OCI-LY7 (cell line): ENCODE measurements at regions not wholly inside any gene's neighbourhood (a gene's known extent, or its start where the extent isn't known, plus 50 kb on each side); places are given as distances from the start of the nearest gene placed in this dataset.

ENCODE experiments used
- BruUV-seq: library from RNA; stranded (reverse); fragments of 400-500 nt; replicated peaks from 2 replicates; lab custom pipeline; 2021; lab: Mats Ljungman, UMichigan
- CTCF ChIA-PET: fragments of 300-600 bp; sonication (Branson Sonifier 250); formaldehyde crosslinking; loops from one replicate; lab custom pipeline; 2022; ENCODE audit warnings: antibody characterized with exemption; ENCODE audit not compliant: unreplicated experiment; lab: Charles Lee
- POLR2A ChIA-PET: fragments of 300-600 bp; sonication (Branson Sonifier 250); formaldehyde crosslinking; loops from one replicate; lab custom pipeline; 2022; ENCODE audit warnings: antibody characterized with exemption; lab: Charles Lee
- DNase-seq: peaks from one replicate; pipeline ENCODE4 v3.0.0-alpha.2; 2015; ENCODE audit warnings: low spot score
- H2AFZ ChIP-seq: fragments of 200-600 bp; sonication (generic), shearing (Covaris generic); 2 replicates; pipeline ENCODE4 v1.6.1; 2014; ENCODE audit warnings: mild to moderate bottlenecking, antibody characterized with exemption, low read length, moderate library complexity
- H3K27ac ChIP-seq: fragments of 200-600 bp; sonication (generic); 2 replicates; pipeline ENCODE4 v1.5.1; 2014; ENCODE audit warnings: mixed run types, low read depth, mild to moderate bottlenecking, moderate library complexity, low read length, inconsistent platforms; ENCODE audit not compliant: poor library complexity, severe bottlenecking
- H3K36me3 ChIP-seq: fragments of 200-600 bp; sonication (generic); 2 replicates; pipeline ENCODE4 v1.6.1; 2014; ENCODE audit warnings: mild to moderate bottlenecking, antibody characterized with exemption, low read length, moderate library complexity, mixed read lengths; ENCODE audit not compliant: insufficient read depth
- H3K4me1 ChIP-seq: fragments of 200-600 bp; sonication (generic); 2 replicates; pipeline ENCODE4 v1.5.1; 2014; ENCODE audit warnings: mild to moderate bottlenecking, low read length; ENCODE audit not compliant: insufficient read depth, poor library complexity, severe bottlenecking
- H3K4me2 ChIP-seq: fragments of 200-600 bp; sonication (generic); 2 replicates; pipeline ENCODE4 v1.6.1; 2014; ENCODE audit warnings: mild to moderate bottlenecking, low read length
- H3K4me3 ChIP-seq: fragments of 200-600 bp; sonication (generic); 2 replicates; pipeline ENCODE4 v1.5.1; 2014; ENCODE audit warnings: mild to moderate bottlenecking, low read depth, low read length; ENCODE audit not compliant: poor library complexity, severe bottlenecking
- H3K79me2 ChIP-seq: fragments of 200-600 bp; sonication (generic); 2 replicates; pipeline ENCODE4 v1.6.1; 2016; ENCODE audit warnings: low read depth, mild to moderate bottlenecking, low read length, moderate library complexity, mixed read lengths; ENCODE audit not compliant: insufficient read depth
- H3K9me2 ChIP-seq: fragments of 200-600 bp; sonication (generic); 2 replicates; pipeline ENCODE4 v1.6.1; 2016; ENCODE audit warnings: mild to moderate bottlenecking, low read length, mixed read lengths; ENCODE audit not compliant: insufficient read depth
- H3K9me3 ChIP-seq: fragments of 200-600 bp; sonication (generic); 2 replicates; pipeline ENCODE4 v1.6.1; 2014; ENCODE audit warnings: mild to moderate bottlenecking, mixed run types, low read length, mixed read lengths
- H4K20me1 ChIP-seq: fragments of 200-600 bp; sonication (generic); 2 replicates; pipeline ENCODE4 v1.6.1; 2014; ENCODE audit warnings: mild to moderate bottlenecking, antibody characterized with exemption, low read length, moderate library complexity, mixed read lengths; ENCODE audit not compliant: insufficient read depth
- EZH2phosphoT487 ChIP-seq: fragments of 200-600 bp; sonication (generic); IDR thresholded peaks from 2 replicates; pipeline ENCODE4 v1.6.1; 2018; ENCODE audit warnings: low read depth, borderline replicate concordance, mild to moderate bottlenecking, mixed run types, antibody characterized with exemption, low read length, moderate library complexity, mixed read lengths
- intact Hi-C: fragments of 100-400 bp; cut with micrococcal nuclease; formaldehyde crosslinking; loops from one replicate; pipeline ENCODE4 v1.10.0; 2022; ENCODE audit not compliant: unreplicated experiment
- TF ChIP-seq, protein P1 (sequence below): fragments of 200-600 bp; sonication (generic); conservative IDR thresholded peaks from 2 replicates; pipeline ENCODE4 v1.5.1; 2014; ENCODE audit warnings: mild to moderate bottlenecking, antibody characterized with exemption, low read length, moderate library complexity, mixed read lengths

DNA sequence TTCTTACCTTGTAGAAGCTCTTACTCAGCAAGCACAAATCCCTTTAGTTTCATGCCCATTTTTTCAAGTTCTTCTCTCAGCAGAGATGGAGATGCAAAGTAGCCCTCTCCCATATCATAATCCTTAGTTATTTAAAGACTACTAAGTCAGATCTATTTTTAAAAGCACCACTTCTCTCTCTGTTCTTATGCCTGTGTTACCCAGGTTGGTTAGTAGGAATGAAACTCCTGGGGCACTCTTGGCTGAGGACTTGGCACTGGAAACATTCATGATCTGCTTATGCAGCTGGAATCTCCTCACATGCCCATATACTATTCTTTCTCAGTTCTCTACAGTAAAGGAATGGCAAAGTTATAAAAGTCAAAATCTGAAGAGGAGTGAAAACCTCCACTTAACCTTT is 51.9 kb upstream of the PPP2R5A start:
- DNase-seq = no peak
- Histone ChIP-seq H4K20me1 (no peaks in the 10 kb centered on the region), H3K4me1 (no peaks in the 10 kb centered on the region), H3K4me3 (no peak overlapping the region), H3K36me3 (no peaks in the 10 kb centered on the region), H3K27ac (no peak overlapping the region), H3K4me2 (no peak overlapping the region), H3K9me2 (no peaks in the 10 kb centered on the region), H2AFZ (no peak overlapping the region), H3K9me3 (no peaks in the 10 kb centered on the region), H3K79me2 (no peaks in the 10 kb centered on the region)
- ChIA-PET CTCF (no interaction called here), POLR2A (interaction anchor here (0.9 kb wide), 1 partner anchor 77 kb away, joined by 4 read pairs; no protein-coding TSS in a partner anchor)
- no TSS peak for BruUV-seq
- TF ChIP-seq EZH2phosphoT487 = no peak
- TF ChIP-seq, protein P1, sequence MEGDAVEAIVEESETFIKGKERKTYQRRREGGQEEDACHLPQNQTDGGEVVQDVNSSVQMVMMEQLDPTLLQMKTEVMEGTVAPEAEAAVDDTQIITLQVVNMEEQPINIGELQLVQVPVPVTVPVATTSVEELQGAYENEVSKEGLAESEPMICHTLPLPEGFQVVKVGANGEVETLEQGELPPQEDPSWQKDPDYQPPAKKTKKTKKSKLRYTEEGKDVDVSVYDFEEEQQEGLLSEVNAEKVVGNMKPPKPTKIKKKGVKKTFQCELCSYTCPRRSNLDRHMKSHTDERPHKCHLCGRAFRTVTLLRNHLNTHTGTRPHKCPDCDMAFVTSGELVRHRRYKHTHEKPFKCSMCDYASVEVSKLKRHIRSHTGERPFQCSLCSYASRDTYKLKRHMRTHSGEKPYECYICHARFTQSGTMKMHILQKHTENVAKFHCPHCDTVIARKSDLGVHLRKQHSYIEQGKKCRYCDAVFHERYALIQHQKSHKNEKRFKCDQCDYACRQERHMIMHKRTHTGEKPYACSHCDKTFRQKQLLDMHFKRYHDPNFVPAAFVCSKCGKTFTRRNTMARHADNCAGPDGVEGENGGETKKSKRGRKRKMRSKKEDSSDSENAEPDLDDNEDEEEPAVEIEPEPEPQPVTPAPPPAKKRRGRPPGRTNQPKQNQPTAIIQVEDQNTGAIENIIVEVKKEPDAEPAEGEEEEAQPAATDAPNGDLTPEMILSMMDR = no peak
- intact Hi-C loops = no loop called here

GRCh38 chr1:212234431-212235395 is 50.5 kb upstream of the PPP2R5A start:
- intact Hi-C loops = no loop called here
- Histone ChIP-seq H3K4me2 (no peak overlapping the region), H4K20me1 (no peaks in the 10 kb centered on the region), H3K36me3 (no peaks in the 10 kb centered on the region), H3K4me1 (no peaks in the 10 kb centered on the region), H2AFZ (no peak overlapping the region), H3K9me2 (no peaks in the 10 kb centered on the region), H3K9me3 (no peaks in the 10 kb centered on the region), H3K4me3 (no peak overlapping the region), H3K27ac (no peak overlapping the region), H3K79me2 (no peaks in the 10 kb centered on the region)
- BruUV-seq = no TSS peak
- CTCF ChIA-PET = interaction anchor here (0.6 kb wide), 1 partner anchor 656 kb away, joined by 3 read pairs; no protein-coding TSS in a partner anchor
- POLR2A ChIA-PET = interaction anchor here (0.6 to 0.7 kb wide), 4 partner anchors 30 to 560 kb away, joined by 3 to 5 read pairs (median 4); no protein-coding TSS in a partner anchor
- no peak for TF ChIP-seq EZH2phosphoT487
- TF ChIP-seq, protein P1 = no peak
- no peak for DNase-seq
